Gastrocnemius medialis (tissue), 4 donors: ENCODE measurements at regions not wholly inside any gene's neighbourhood (a gene's known extent, or its start where the extent isn't known, plus 50 kb on each side); places are given as distances from the start of the nearest gene placed in this dataset.

ENCODE experiments used
- ATAC-seq, 2 donors: fragments of 150-250 bp; one replicate each; pipeline ENCODE4 v1.9.1; 2016
- DNase-seq, 2 donors: peaks; one replicate each; pipeline ENCODE4 v3.0.0-alpha.2; 2019
- H3K27ac ChIP-seq, 4 donors: fragments of 200-600 bp; sonication (generic); 1 replicate in 1 of 4; 2 replicates in 3 of 4; pipeline ENCODE4 v1.5.1; 2016 to 2018; ENCODE audit warnings: mild to moderate bottlenecking in 2 of 4, moderate library complexity in 1 of 4
- H3K27me3 ChIP-seq, 3 donors: fragments of 200-600 bp; sonication (generic) in 2 of 3; 1 replicate in 1 of 3; 2 replicates in 2 of 3; pipeline versions ENCODE4 v1.5.1 to v1.6.0; 2016 to 2019; ENCODE audit warnings: mild to moderate bottlenecking in 1 of 3, moderate library complexity in 1 of 3
- H3K36me3 ChIP-seq, 2 donors: fragments of 200-600 bp; sonication (generic) in 1 of 2; one replicate each; pipeline ENCODE4 v1.5.1; 2017 to 2018
- H3K4me1 ChIP-seq, 2 donors: fragments of 200-600 bp; sonication (generic) in 1 of 2; one replicate each; pipeline ENCODE4 v1.5.1; 2016 to 2017; ENCODE audit warnings: mild to moderate bottlenecking in 2 of 2
- H3K4me3 ChIP-seq, 4 donors: fragments of 200-600 bp; sonication (generic) in 3 of 4; 1 replicate in 1 of 4; 2 replicates in 3 of 4; pipeline ENCODE4 v1.5.1; 2016 to 2019; ENCODE audit warnings: mild to moderate bottlenecking in 2 of 4
- H3K9me3 ChIP-seq, 3 donors: fragments of 200-600 bp; sonication (generic) in 2 of 3; 1 replicate in 1 of 3; 2 replicates in 2 of 3; pipeline ENCODE4 v1.5.1; 2016 to 2019
- CTCF ChIP-seq, 5 experiments: fragments of 450-650 bp in 3 of 5; fragments of 200-600 bp in 2 of 5; sonication (generic) in 2 of 5; IDR thresholded peaks in 4 of 5; conservative IDR thresholded peaks in 1 of 5; 1 replicate in 4 of 5; 2 replicates in 1 of 5; pipeline ENCODE4 v1.5.1; 2016 to 2019; ENCODE audit warnings: antibody characterized with exemption in 5 of 5, mild to moderate bottlenecking in 3 of 5, moderate library complexity in 3 of 5
- POLR2A ChIP-seq, 2 donors: fragments of 450-650 bp; IDR thresholded peaks; one replicate each; pipeline ENCODE4 v1.6.1; 2017; ENCODE audit warnings: antibody characterized with exemption in 2 of 2, mild to moderate bottlenecking in 2 of 2, moderate library complexity in 2 of 2
- in situ Hi-C, 4 donors: fragments of 200-750 bp; cut with MboI; loops; one replicate each; pipeline versions ENCODE4 v1.15.0 to v1.8.0; 2017; ENCODE audit warnings: low sequenced_read_pairs in 4 of 4
- intact Hi-C: fragments of 100-400 bp; cut with DNase I; formaldehyde crosslinking; loops from one replicate; pipeline ENCODE4 v1.15.1; 2023; ENCODE audit warnings: low total_unique reads

DNA sequence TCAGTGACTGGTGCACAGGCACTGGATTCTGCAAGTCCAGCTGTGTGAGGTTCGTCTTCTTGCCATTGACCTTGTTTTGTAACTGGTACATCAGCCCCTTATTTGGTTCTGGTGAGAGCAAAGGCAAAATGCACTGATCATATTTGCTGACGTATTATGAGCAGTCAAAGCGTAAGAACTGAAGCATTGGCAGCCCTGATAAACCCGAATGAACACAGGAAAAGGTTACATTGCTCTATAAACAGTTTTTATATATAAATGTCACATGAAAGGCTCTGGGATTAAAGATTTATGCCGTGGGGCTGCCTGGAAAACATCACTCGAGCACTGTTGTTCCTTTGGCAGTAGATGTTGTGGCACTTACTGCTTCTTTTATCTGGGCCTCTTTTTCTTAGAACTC lies 167.9 kb downstream of the IRS1 start:
- in situ Hi-C loops = no loop called here
- no peak for TF ChIP-seq CTCF (IDR thresholded peaks at IDR 0.05 in 4 of 5, conservative IDR thresholded peaks at IDR 0.05 in 1 of 5)
- no peak for TF ChIP-seq POLR2A (IDR thresholded peaks at IDR 0.05)
- no peak overlapping the region for H3K27ac ChIP-seq

DNA sequence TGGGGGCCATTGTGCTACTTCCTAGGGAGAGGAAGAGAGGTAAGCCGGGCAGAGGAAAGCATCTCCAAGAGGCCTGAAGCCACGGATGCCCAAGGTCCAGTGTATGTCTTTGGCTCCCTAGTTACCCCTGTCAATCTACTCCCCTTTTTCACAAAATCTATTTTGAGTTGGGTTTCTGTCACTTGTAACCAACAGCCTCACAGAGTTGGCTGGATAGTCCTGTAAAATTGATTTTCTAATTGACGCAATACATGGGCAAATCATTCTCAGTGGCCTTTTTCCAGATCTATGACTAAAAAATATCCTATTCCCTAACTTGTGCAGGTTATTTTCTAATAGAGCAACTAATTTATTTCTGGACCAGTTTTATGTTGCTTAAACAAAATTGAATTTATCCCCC lies 168.4 kb downstream of the IRS1 start:
- intact Hi-C loops (no loop called here), in situ Hi-C loops (no loop called here)
- H3K36me3 ChIP-seq = no peaks in the 10 kb centered on the region
- no peaks in the 10 kb centered on the region for H3K27me3 ChIP-seq
- H3K4me3 ChIP-seq = no peak overlapping the region
- TF ChIP-seq CTCF (IDR thresholded peaks at IDR 0.05 in 4 of 5, conservative IDR thresholded peaks at IDR 0.05 in 1 of 5) (no peak), POLR2A (IDR thresholded peaks at IDR 0.05) (no peak)
- H3K9me3 ChIP-seq = no peaks in the 10 kb centered on the region
- ATAC-seq (peak in 1 of 2 donors; percentile 33), DNase-seq (no peak)
- peaks cover 13 to 18% of the 10 kb centered on the region in 2 donors for H3K4me1 ChIP-seq
- H3K27ac ChIP-seq = no peak overlapping the region

More for the DNA sequence above, 167.9 kb downstream of the IRS1 start:
- no peaks in the 10 kb centered on the region for H3K36me3 ChIP-seq
- no peaks in the 10 kb centered on the region for H3K9me3 ChIP-seq
- peaks cover 13 to 18% of the 10 kb centered on the region in 2 donors for H3K4me1 ChIP-seq
- no peak for DNase-seq
- H3K27me3 ChIP-seq = no peaks in the 10 kb centered on the region
- ATAC-seq = no peak
- no peak overlapping the region for H3K4me3 ChIP-seq
- intact Hi-C loops = no loop called here

GRCh38 chr2:226625946-226626345 lies 173.7 kb downstream of the IRS1 start:
- Histone ChIP-seq H3K9me3 (no peaks in the 10 kb centered on the region), H3K27ac (no peak overlapping the region), H3K36me3 (no peaks in the 10 kb centered on the region), H3K27me3 (no peaks in the 10 kb centered on the region), H3K4me1 (peaks cover 11 to 13% of the 10 kb centered on the region in 2 donors), H3K4me3 (no peak overlapping the region)
- intact Hi-C loops = no loop called here
- in situ Hi-C loops = no loop called here
- no peak for TF ChIP-seq POLR2A (IDR thresholded peaks at IDR 0.05)
- TF ChIP-seq CTCF (IDR thresholded peaks at IDR 0.05 in 4 of 5, conservative IDR thresholded peaks at IDR 0.05 in 1 of 5) = no peak
- no peak for ATAC-seq
- DNase-seq = no peak

DNA sequence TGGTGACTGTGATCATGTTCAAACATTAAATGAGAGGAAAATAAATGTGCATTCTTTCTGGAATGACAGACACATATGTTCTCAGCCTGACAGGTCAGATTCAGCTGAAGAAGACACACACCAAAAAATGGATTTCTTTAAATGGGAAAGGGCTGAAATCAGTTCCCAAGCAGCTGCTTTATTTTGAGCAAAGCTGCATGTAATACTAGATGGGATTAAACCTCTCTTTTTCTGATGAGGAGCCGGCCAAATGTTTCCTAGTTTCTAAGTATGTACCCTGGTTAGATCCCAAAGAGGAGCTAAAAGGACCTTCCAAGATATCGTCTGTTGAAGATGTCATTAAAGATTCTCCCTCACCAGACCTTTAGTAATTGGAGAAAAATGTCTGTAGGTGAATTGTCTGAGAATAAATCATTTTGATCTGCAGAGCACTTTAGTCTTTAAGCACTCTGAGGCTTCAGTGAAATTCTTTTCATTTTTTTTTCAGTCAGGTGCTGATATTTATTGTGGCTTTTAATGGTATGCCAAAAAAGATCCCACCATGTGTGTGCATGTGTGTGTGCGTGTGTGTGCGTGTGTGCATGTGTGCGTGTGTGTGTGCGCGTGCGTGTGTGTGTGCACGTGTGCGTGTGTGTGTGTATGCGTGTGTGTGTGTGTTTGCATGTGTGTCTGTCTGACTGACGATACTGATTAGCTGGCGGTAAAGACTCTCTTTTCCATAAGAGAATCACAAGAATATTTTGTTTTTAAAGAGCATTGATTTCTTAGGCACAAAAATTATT lies 175.8 kb downstream of the IRS1 start:
- Histone ChIP-seq H3K4me1 (peaks cover 11 to 13% of the 10 kb centered on the region in 2 donors), H3K9me3 (no peaks in the 10 kb centered on the region), H3K4me3 (no peak overlapping the region), H3K27ac (peak overlapping the region; percentile 5 to 24 (median 12)), H3K36me3 (no peaks in the 10 kb centered on the region), H3K27me3 (no peaks in the 10 kb centered on the region)
- DNase-seq = no peak
- intact Hi-C loops = no loop called here
- in situ Hi-C loops = no loop called here
- ATAC-seq = peak; percentile 24 to 56
- TF ChIP-seq POLR2A (IDR thresholded peaks at IDR 0.05) (no peak), CTCF (IDR thresholded peaks at IDR 0.05 in 4 of 5, conservative IDR thresholded peaks at IDR 0.05 in 1 of 5) (no peak)
